Smooth muscle cell of the brain vasculature (primary cell): ENCODE measurements at regions not wholly inside any gene's neighbourhood (a gene's known extent, or its start where the extent isn't known, plus 50 kb on each side); places are given as distances from the start of the nearest gene placed in this dataset.

Source experiments
- DNase-seq: peaks from one replicate; pipeline ENCODE4 v3.0.0-alpha.2; 2012; ENCODE audit warnings: low read depth, low spot score

DNA sequence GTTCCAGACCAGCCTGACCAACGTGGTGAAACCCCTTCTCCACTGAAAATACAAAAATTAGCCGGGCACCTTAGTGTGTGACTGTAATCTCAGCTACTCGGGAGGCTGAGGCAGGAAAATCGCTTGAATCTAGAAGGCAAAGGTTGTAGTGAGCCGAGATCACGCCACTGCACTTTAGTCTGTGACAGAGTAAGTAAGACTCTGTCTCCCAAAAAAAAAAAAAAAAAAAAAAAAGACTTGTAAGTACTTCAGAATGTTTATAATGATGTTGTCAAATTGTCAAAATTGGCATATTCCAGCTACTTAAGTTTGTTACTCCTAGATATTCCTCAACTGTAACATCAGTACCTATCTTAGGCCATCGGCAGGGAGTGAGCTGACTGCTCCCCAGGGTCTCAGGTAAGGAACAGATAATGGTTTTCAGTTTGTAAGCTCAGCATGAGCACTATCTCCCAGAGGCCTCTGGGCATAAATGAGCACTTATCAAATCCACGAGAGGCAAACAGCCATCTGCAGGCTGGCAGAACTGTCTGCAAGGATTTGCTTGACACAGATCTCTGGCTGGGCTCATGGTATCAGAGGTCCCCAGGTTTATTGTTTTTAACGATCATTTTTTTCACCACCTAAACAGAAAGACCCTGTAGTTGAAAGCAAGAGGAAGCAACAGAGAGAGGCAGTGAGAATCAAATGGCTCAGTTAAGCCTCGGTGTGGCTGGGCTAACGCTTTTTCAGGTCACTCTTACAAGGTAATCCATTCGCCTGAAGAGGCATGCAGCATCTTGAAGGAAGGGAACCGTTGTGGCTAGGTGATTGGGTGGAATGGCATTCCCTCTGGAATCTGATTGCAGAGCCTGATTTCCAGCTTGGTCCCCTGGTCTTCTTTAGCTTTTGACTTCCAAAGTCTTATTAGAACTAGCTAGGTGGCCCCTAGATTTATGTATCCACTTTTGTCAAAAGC, 115.9 kb downstream of the LY86 start:
- no peak for DNase-seq

DNA sequence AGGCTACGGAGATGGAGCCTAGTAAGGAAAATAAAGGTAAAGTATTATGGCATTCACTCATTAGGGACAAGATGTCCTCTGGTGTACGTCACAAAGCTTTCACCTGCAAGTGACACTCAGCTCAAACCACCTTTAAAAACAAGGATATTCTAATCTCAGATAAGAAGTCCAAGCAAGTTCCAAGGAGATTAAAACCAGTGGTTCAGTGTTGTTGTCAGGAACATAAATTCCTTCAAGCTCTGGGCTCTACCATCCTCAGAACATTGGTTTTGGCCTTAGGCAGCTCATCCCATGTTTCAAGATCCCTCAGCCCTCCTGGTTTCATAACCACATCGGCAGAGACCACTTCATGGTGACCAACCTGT, 116.5 kb downstream of the LY86 start:
- no peak for DNase-seq

DNA sequence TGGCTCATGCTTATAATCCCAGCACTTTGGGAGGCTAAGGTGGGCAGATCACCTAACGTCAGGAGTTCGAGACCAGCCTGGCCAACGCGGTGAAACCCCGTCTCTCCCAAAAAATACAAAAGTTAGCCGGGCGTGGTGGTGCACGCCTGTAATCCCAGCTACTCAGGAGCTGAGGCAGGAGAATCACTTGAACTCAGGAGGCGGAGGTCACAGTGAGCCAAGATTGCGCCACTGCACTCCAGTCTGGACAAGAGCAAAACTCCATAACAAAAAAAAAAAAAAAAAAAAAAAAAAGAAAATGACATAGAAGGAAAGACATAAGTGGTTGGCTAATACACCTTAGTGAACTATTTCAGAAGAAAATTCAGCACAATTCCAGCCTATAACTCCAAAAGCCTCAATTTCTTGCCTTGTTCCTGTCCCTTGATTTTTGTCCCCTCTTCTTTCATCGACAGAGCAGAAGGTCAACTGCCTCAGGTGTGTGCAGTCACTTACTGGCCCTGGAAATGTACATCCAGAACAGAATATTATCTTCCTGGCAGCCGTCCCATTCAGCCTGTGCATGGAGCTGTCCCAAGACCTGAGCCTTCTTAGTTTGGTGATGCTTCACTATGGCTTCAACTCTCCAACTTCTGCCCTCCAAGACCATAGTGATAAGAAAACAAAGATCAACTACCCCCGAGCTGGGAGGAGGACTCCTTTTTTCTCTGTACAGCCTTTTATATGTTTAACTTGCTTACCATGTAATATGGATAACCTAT, 117.6 kb downstream of the LY86 start:
- no peak for DNase-seq

DNA sequence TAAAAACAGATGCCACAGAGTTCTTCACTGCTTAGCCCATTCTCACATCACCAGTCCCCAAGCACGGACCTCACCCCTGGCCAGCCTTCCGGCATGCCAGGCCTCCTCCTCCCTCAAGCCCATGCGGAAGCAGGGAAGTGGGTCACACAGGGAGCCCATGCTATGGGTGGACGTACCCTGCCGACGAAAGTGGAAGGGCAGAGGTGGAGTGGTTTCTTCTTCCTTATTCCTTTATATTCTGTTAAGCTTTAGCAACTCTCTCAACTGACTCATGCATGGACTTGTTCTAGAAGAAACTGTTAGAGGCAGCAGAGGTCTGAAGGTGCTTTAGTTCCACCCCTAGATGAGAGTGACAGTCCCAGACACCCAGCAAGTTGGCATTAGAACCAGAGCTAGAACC, 118.6 kb downstream of the LY86 start:
- no peak for DNase-seq

DNA sequence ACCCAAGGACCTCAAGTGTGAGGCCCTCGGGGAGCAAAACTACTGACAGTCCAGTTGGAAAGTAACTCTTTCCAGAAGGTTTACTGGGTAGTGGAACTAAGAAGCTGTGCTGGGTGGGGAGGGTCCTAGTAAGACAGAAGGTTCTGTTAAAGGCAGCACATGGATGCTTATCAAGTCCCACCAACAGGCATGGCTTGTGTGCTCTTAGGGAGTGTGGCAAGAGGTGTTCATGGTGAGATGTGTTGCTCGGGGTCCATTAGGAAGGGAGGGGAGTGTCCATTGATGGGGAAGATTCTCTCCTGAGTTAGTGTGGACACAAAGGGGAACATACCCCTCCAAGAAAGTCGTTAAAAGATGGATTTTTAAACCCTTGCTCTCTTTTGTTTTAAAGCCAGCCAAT, 120.6 kb downstream of the LY86 start:
- DNase-seq: no peak

DNA sequence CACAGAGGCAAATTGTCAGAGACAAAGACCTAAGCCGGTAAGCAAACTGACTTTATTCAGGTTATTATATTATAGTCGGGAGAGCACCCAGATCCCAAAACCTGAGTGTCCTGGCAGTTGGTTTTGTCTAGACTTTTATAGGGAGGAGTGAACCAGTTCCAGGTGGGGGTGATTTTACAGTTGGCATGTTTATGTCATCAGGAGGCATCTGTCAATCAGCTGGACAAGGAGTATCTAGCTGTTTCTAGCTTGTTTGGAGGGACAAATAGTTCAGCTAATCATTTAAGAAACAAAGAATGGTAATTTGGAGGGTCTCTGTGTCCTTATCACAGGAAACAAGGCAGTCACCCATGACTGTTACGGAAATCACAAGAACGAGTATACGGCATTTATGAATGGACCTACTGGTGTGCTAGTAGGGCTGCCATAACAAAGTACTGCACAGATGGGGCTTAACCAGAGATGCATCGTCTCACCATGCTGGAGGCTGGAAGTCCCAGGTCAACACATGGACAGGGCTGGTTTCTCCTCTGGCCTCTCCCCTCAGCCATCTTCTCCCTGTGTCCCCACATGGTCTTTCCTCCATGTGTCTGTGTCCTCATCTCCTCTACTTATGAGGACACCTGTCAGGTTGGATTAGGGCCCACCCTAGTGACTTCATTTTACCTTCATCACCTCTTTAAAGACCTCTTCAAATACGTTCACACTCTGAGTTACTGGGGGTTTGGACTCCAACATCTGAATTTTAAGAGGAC, 122.7 kb downstream of the LY86 start:
- no peak for DNase-seq

DNA sequence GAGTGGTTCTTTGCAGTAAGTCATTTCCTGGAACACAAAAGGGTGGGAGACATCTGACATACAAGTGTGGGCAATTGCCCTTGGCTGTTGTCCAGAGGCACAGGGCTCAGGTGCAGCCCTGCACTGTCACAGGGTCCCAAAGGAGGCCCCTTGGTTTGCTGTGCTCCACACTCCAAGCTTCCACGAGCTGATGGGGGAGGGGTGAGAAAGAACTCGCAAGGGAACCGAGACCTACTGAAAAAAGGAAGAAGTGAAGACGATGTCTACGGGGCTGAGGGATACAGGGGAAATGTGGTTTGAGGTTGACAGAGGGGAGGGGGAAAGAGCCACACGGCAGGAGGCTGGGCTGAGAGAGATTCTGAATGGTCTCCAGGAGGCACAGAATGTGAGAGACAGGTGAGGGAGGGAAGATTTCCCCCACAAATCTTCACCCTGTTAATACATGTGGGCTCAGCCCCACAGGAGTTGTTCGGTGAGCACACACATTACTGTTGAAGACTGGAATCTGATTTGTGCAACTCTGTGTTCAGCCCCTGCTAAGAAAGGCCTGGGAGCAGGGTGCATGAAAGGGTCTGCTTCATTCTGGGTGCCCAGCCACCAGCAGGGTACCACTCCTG, 123.4 kb downstream of the LY86 start:
- no peak for DNase-seq

DNA sequence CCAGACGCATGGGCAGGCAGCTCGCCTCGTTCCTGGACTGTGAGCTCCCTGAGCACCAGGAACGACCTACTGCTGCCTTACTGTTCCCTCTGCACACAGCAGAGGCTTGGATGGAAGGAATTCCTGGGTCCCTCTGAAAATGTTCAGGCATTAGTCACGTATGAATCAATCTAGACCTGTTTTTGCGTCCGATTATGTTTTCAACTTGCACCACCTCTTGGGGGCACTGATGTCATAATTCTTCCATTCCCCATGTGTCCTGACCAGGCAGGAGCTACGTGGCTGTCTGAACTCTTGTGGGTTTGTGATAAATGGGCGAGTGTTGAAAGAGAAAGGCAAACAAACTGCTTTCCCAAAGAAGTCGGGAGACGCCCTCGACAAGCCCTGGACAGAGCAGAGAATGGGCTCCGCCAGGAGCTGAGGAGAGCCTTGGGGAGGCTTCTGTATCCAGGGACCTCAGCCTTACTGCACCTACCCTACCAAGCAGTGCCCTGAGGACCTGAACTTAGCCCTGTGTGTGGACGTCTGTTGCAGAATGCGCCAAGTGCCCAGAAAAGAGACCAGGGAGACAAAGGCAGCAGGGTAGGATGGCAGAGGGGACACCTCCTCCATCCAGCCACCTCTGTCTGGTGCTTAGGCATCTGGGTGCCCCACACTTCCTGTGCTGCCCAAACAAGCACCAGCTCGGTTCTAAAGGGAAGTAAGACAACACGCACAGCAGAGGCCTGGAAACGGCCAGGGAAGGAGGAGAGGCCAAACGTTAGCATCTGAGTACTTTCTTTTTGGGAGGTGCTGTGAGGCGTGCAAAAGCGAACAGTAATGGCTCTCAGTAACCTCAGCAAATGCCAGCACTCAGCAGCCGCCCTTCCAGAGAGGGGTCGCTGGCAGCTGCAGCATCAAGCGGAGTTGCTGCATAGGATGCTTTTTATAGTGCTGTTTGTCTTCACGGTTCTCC, 124.2 kb downstream of the LY86 start:
- no peak for DNase-seq

DNA sequence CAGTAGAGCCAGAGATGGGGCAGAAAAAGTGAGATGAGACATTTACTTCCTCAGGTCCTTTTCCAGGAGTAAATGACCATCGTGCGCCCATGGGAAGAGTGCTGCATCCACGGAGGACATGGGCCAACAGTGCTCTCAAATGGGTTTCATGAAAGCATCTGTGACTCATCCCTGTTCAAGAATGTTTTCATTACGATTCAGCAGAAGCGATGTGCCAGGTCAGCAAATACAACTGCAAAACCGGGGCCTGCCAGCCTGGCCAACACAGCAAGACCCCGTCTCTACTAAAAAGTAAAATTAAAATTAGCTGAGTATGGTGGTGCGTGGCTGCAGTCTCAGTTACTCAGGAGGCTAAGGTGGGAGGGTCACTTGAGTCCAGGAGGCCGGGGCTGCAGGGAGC, 125.1 kb downstream of the LY86 start:
- no peak for DNase-seq

DNA sequence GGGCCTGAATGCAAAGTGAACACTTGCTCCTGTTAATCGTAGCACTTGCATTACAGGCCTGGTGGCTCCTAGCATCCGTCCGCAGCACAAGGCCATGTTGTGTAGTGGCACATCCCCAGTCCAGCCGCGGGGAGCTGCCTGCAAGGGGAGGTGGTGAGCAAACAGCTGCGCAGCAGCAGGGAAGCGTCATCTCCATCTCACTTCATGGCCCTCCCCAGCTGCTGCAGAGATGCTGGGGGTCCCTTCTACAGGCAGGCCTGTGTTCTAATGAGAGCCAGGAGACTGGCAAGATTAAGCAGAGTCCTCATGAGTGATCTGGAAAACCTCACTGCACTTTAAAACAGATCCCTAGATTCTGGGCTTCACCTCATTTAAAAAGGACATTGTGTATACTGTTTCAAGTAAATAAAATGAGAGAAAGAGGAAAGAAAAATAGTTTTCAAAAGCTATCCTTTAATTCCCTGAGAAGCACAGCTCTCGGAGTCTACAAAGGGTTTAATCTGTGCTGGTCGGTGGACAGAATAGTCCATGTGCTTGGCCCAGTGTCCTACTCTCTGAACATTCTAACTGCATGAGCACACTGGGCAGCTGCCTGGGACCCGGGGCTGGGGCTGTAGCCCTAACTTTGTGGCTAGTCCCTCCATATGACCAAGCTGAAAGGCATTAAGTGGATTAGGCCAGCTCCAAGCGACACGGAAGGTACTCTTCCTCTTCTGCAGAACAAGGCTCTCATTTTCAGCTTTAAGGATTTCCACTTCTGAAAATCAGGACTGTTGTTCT, 125.8 kb downstream of the LY86 start:
- no peak for DNase-seq

DNA sequence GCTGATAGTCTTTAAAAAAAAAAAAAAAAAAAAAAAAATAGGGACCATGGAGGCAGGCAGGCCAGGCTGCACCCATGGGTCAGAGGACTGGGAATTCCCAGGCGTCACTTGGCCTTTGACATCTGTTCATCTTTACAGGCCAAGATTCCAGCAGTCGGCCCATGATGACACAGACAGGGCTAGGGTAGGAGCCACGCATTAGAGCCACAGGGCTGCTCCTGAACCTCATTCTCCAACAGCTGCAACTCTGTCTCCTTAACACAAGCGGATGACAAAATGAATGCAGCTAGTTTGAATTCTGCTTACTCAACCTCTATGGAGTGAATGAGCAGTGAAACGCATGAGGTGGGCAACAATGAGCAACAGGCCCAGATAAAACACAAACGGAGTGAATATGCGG, 126.4 kb downstream of the LY86 start:
- DNase-seq: no peak

DNA sequence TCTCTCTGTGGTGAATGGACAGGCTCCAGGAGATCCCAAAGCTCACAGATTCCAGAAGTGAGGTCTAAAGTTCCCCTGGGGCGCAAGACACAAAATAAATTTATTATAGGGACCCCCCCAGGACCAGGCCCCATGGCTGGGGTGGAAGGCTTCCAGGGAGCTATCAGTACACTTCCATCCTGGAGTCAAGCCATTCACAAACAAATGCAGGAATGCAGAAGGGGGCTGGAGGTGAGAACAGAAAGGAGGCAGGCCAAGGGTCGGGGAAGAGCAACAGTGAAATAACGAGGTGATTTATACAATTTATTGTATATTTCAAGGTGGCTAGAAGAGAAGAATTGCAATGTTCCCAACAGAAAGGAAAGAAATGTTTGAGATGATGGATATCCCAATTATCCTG, 126.9 kb downstream of the LY86 start:
- DNase-seq: no peak

DNA sequence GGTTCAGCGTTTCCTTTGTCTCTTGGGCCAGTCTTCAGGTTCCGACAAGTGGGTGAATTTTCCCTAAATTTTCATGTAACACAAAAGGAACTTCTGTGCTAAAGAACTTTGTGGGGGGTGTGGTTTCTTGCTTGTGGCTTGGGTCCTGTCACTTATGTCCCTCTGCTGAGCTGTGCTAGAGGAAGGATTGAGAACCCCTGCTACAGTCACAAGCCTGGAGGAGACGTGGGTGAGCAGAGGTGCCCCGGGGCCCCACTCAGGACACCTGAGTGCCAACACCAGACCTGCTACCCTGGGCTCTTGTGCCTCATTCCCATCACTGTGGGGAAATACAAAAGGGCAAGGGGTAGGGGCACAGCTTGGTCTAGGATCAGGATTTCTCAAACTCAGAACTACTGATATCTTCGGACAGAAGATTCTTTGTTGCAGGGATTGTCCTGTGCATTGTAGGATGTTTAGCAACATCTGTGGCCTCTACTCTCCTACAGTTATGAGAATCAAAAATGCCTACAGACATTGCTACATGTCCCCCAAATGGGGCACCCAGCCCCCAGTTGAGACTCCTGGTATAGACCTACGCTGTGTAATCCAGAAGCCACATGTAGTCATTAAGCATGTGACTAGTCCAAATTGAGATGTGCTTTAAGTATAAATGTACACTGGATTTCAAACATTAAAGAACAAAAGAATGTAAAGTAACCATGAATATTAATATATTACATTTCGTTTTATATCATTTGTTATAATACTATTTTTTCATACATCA, 128.7 kb downstream of the LY86 start:
- no peak for DNase-seq

DNA sequence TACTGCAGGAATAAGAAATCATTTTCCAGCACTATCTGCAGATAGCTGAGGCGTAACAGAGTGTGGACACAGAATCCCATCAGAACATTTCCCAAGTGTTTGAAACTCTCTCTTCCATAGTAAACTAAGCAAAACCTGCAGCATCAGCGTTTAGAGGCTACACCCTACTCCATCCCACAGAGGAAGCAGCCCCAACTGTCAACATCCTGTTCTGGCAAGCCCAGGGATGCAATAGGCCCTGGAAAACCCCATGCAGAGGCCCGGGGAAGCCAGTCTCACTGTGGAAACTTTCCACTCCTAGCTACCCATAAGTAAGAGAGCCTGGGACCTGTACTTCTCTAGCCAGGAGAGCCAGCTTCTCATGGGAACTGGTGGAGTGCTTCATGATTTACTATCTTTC, 129.4 kb downstream of the LY86 start:
- DNase-seq: no peak

DNA sequence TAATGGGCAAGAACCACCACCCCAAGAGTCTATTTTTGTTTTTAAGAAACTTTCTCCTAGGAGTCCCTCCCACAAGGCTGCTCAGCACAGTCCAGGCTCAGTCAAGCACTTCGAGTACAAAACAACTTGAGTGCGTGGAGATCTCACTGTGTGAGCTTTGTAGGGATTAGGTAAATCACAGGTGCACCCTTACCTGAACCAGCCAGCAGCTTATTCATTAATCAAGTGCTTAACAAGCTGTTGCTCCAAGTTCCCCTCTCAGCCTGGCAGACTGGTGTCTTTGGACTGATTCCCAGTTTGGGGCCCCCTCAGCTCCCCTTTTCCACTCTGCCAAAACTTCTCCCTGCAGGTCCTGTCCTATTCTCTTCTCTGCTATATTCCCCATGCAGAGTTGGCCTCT, 133.1 kb downstream of the LY86 start:
- DNase-seq: no peak

DNA sequence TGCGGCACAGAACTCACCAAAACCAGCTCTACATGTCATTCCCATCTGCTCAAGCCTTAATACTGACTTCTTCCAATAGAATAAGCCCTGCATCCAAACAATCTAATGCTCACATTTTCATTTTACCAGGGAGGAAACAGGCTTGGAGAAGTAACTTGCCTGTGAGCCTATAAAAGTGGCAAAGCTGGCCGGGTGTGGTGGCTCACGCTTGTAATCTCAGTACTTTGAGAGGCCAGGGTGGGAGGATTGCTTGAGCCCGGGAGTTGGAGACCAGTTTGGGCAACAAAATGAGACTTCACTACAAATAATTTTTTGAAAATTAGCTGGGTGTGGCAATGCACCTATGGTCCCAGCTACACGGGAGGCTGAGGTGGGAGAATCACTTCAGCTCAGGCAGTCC, 133.7 kb downstream of the LY86 start:
- DNase-seq: no peak

DNA sequence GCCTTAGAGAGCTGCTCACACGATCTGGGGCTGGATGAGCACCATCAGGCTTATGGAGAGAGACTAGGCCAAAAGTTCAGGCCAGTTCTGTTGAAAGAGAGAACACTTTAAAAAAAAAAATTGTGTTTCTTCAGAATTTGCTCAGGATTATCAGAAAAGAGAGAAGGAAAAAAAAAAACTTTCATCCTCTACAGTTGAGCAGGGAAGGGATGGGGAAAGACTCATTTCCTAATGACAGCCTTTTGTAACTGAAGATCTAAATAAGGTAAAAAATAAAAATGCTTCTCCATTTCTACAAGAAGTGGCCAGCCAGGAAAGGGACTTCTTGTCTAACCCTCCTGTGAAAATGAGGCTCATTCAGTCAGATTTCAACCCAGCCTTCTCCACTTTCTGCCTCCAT, 134.8 kb downstream of the LY86 start:
- DNase-seq: no peak

DNA sequence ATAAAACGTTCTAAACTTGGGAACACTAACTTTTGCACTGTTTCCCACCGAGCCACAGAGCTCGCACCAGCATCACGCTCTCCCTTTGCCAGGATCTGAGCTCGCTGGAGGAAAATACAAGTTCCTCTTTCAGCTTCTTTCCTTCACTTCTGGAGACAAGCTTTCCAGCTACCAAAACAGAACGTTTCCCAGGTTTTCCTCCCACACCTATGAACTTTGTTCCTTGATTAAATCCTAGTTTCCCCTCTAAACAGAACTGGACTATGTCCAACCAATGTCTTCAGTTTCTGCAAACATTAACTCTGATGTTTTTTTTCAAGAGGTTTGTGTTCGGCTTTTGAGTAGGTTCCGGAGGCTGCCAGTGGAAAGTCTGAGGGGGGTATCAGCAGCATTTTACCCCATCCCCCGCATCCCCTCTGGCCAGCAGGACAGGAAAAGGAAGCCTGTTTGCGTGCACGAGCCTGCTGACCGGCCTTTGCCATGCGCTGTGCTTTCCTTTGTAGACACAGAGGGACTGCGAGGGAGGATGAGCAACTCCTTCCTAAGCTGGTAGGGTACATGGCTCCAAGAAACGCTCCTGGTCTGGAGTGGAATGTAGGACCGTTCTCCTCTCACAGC, 135.5 kb downstream of the LY86 start:
- no peak for DNase-seq
